ENCODE measurements at regions not wholly inside any gene's neighbourhood (a gene's known extent, or its start where the extent isn't known, plus 50 kb on each side); places are given as distances from the start of the nearest gene placed in this dataset.

DNA sequence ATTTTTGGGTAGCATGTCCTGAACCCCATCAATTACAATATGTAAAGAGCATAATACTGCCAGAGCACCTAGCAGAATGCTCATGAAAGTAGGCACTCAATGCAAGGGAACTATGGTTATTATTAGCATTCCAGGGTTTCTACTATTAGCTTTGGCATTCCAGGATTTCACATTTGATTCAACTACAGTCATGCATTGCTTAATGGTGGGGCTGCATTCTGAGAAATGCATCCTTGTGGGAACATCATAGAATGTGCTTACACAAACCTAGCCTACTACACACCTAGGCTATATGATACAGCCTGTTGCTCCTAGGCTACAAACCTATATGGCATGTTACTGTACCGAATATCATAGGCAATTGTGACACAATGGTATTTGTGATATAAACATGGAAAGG is 247.8 kb downstream of the CD83 start:
- DNase-seq (ENCODE audit: low read depth in 2 of 2): no peak

DNA sequence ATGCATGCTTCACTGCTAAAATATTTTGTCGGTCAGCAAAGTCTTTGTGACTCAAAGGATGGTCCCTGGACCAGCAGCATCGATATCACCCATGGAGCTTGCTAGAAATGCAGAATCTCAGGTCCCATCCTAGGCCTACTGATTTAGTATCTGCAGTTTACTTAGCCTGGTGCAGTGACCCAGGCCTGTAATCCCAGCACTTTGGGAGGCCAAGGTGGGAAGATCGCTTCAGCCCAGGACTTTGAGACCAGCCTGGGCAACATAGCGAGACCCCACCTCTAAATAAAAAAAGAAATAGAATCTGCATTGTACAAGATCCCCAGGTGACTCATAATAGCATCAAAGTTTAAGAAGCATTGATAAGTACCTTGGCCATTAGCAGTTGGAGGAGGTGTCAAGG is 248.7 kb downstream of the CD83 start:
- DNase-seq (ENCODE audit: low read depth in 2 of 2): no peak

DNA sequence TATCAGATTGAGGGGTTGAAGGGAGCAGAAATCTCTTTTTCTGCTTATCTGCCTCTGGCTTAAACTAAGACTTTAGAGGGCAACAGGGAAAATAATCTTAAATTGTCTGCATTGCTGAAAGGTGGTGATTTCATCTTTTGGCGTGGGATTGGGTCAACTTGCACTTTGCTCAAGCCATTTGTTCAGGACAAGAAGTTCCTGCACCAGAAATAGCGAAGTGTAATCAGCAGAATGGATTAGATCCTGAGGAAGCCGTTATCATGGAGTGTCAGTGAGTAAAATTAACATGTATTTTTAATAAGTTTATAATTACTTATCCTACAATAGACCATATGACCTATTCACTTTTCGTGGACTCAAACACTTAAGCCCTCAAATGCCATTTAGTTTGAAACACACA is 249.3 kb downstream of the CD83 start:
- no peak for DNase-seq (ENCODE audit: low read depth in 2 of 2)

DNA sequence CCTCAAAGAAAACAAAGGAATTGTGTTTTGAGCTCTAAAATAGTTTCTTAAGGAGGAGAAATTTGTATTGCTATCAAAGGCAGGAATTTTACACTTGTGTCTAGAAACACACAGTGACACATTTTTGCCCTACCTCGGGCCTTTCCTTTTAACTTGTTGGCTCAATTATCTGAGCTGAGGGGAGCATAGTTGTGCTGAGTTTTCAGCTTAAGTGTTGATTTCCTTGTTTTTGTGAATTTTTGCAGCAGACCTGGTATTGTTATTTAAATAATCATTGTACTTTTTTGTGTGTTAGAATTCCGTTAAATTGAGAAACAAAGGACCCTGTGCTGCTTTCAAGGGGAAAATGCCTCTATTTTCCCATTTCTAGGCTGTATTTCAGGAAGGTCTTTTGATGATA is 249.7 kb downstream of the CD83 start:
- no peak for DNase-seq (ENCODE audit: low read depth in 2 of 2)

DNA sequence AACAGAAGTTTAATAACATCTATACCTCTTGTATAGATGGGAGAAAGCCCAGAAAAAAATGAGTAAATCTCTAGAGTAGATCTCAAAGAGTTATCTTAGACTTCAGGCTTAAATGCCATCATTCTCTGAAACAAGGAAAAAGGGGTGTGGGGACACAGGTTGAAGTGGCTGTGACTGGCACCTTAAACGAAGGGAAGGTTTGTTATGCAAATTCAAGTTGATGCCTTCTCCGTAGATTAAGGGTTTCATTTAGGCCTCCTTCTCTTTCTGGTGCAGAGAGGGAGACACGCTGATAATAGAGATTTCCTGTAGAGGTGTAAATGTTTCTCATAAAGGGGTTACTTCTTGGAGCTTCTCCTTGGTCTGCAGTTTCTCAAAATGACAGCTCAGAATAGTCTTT is 252.1 kb downstream of the CD83 start:
- DNase-seq (ENCODE audit: low read depth in 2 of 2): no peak

DNA sequence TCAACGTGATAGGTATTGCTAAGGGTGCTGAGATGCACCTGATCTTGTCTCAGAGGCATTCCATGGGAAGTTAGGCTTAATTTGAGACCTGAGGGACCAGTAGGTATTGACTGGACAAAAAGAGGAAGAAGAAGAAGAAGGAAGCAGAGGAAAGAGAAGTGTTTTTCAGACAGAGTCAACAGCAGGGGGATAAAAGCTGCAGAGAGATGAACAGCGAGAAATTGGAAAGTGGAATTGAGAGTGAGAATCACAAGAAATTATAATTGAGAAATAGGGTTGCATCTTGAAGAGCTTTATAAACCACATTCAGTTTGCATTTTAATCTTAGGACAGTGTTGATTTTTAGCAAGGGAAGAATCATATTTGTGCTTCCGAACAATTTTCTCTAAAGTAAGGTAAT is 254.0 kb downstream of the CD83 start:
- no peak for DNase-seq (ENCODE audit: low read depth in 2 of 2)

DNA sequence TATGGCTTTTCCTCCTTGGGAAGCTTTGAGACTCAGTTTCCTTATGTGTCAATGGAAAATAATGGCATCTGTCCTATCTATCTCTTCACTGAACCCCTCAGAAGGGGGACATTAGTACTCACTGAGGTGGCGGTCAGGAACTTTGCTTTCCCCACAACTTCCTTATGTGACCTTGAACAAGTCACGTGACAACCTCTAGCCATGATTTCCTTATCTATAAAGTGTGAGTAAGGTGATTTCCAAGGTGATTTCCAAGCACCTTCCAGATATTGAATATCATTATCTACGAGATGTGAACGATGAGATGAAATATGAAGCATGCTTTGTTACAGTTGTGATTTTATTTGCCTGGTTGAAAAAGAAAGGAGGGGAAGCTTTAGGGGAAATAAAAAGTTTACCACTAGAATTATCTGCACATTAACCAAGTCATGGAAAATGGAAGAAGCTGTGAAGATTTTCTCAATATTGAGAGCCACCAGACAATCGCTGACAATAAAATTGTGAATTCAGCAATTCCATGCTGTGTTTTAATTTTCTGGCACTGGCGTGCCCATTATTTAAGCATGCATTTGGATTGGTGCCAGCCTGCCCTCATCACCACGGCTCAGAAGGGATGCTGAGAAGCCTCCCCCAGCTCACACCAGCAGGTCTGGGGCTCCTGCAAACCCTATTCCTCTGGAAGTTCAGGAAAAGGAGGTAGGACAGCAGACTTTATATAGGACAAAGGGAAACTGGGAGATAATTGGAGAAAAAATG is 255.3 kb downstream of the CD83 start:
- DNase-seq (ENCODE audit: low read depth in 2 of 2): no peak

DNA sequence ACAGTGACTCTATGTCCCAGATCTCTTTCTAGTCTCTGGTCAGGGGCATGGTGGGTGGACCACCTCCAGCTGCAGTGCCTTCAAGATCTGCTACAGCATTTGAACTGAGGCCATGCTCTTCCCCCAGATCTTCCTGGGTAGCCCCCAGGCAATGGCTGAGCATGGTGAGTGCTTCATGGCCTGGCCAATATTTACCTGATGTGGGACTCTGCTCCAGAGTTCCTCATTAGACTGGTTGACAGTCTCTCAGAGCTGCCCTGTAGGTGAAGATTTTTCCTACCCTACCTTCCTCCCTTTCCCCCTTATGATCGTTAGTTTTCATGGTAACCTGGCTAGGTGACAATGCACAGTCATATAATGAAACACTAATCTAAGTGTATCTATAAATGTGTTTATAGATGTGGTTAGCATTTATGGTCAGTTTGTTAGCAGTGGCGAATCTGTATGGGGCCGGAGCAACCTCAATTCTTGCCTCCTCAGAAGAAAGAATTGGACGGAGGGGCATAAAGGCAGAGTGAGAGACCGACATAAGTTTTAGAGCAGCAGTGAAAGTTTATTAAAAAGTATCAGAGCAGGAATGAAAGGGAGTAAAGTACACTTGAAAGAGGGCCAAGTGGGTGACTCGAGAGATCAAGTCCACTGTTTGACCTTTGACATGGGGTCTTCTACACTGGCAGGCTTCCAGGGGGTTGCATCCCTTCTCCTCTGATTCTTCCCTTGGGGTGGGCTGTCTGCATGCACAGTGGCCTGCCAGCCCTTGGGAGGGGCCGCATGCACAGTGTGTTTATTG is 256.3 kb downstream of the CD83 start:
- no peak for DNase-seq (ENCODE audit: low read depth in 2 of 2)

DNA sequence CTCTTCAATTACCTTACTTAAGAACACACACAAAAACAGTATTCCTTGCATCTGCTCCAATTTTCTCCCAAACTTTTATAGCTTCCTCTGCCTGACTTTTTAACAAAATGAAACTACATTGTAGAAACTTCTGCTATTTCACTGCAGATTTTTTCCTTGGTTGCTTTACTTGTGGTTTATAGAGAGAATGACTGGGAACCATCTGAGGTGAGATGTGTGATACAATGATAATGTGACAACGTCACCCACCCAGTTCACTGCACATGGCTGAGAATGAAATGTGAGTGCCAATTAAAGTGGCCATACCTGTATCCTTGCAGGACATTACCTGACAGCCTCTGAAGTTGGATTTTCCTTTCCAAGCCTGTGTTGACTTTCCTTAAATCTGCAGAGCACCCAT is 258.4 kb downstream of the CD83 start:
- DNase-seq (ENCODE audit: low read depth in 2 of 2): no peak

DNA sequence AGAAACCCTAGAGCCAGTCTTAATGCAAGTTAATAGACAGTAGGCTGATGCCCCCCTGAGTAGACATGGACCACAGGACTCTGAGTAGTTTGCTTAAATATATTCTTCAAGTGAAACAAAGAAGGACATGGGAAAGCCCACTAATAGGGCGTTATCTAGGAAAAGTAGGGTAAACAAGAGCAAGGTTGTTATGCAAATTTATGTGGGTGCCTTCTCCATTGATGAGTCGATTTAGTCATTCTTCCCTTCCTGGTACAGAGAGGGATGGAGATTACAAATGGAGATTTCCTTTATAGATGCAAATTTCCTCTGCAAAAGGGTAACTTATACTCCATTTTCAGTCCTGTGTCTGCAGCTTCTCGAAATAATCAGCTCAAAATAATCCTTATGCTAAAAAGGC is 262.0 kb downstream of the CD83 start:
- DNase-seq (ENCODE audit: low read depth in 2 of 2): no peak

DNA sequence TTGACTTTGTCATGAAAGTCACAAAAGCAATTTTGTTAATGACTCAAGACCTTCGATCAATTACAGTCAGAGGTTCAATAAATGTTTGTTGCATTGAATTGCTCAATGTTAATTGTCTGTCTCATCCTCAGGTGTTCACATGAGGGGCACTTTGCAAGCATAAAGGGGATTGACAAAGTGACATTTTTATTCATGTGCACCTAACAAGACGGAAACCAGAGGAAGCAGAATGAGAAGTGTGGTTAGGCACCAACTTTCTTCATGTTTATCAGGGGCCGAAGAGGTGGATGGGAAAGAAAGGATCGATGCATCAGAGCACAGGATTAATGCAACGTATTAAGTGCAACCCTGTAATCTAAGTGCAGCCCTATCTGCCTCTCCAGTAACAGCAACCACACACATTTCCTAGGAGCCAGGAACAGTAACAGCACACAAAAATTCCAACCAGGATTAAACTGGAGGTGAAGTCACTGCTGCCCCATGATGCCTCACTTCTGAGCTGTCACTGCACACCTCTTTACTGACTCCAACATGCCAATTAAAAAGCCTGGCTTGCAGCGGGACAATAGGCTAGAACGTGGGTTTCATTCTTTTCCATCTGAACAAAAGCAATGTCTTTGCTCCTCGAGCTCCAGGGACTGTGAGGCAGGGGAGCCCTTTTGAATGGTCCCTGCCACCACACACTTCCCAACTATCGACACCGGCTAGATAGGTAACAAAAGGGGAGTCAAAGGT is 262.7 kb downstream of the CD83 start:
- no peak for DNase-seq (ENCODE audit: low read depth in 2 of 2)

DNA sequence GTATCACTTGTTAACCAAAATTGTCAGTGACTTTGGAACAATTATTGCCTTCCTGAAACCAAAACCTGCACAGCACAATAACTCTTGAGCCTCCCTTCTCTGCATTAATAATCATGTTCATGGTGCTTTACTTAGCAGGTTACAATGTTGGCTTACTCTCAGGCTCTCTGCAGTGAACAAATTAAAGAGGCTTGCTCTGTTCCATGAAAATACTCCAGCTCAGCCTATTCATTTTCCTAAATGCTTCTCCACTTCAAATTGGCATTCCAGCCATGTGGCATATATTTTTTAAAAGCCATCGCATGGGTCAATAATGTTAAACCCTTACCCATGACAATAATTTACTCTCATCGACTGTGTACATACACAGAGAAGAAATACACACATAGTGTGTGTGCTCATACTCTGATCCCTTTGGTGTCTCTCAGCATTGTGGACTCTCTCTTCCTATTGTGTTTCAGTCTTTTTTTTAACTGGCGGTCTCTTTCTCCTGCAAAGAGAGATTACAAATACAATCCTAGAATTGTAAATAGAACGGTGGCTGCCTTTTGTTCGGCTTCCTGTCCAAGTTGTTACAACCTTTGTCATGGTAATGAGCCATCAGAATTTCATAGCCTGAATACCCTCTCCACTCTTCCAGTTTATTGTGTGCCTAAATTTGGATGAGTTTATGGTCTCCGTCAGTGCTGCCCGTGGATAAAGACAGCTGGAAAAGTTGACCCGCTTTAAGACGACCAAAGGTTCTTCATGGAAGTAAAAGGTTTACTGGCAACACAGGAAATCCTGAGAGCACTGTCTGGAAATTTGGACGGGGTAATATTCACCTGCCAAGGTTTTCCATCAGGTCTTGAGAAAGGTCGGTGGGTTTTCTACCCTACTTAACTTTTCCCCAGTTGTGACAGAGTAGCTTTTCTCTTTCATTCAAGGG is 263.6 kb downstream of the CD83 start:
- DNase-seq (ENCODE audit: low read depth in 2 of 2): no peak

DNA sequence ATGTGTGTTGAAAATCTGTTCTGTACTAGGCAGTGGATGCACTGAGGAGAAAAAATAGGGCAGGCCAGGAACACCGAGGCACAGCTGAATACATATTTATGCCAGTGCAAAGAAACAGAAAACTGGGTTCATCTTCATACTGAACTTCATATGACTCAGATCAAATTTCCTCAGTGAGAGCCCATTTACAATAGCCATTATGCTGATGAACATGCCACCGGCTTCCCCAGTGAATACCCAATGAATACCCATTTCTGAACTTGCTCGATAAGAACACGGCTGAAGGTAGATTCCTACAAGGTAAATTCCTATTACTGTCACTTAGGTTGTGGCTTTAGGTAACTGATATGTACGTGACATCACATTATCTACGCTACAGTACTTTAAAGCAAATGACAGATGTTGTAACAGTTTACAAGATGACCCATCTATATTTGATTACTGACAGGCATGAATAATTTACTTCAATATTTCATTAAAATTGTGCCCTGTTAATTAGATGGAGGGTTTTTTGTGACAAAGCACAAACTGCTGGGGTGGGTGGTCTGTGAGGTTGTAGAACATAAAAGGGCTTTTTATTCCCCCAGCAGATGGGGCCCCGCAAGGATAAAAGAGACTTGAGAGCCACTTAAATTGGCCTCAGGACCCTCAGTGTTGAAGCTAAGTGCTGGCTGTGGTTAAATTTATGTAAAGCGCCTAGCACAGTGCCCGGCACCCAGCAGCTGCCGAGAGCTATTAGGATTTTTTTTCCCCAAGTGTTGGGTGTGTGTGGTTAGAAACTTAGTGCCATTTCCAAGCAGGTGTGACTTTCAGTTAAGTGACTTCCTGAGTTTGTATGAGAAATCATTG is 264.5 kb downstream of the CD83 start:
- no peak for DNase-seq (ENCODE audit: low read depth in 2 of 2)

DNA sequence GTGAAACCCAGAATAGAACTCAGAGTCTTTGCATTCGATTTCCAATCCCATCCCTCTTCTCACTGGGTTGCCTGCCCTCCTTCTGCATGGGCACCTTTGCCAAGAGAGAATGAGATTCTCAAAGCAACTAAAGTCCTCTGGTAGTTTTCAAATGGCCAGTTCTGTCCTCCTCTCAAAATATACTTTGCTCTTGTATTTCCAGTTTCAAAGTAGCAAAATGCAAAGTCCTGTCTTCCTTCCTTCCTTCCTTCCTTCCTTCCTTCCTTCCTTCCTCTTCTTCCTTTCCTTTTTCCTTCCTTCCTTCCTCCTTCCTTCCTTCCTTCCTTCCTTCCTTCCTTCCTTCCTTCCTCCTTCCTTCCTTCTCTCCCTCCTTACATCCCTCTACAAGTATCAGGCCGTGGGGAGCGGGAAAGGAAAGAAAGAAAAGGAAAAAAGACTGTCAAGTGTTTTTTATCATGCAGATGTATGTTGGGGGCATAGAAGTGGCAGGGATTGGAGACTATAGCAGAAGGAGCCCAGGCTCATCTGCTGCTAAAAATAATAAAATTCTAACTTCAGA is 265.2 kb downstream of the CD83 start:
- no peak for DNase-seq (ENCODE audit: low read depth in 2 of 2)

DNA sequence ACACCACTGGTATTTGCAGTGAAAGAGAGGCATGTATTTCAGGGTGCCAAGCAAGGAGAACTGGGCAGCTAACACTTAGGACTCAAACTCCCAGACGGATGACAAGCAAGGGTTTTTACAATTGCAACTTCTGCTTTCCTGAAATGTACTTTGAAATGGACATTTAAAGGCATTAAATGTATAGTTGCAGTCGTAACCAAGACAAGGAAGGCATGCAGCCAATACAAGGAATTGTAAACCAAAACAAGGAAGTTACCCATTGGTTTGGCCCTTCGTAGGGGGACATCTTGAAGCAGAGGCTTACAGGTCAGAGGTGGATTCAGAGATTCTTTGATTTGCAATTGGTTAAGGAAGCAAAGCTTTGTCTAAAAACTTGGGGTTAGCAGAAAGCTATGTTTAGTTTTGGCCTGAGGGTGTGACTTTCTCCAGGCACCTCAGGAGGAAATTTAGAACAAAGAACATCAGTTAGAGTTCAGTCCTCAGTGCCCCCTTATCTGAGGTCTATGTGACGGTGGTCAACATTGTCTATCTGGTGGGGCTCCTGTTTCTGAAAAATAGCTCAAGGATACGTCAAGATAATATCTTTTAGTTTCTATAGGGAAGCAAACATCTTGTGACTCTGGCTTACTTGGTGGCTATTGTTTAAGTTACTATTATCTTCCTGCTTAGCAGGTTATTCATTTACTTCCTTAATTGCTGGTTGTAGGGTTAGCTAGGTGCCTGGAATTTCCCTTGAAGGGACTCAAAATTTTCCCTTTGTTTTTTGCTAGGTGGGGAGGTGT is 266.0 kb downstream of the CD83 start:
- DNase-seq (ENCODE audit: low read depth in 2 of 2): no peak

DNA sequence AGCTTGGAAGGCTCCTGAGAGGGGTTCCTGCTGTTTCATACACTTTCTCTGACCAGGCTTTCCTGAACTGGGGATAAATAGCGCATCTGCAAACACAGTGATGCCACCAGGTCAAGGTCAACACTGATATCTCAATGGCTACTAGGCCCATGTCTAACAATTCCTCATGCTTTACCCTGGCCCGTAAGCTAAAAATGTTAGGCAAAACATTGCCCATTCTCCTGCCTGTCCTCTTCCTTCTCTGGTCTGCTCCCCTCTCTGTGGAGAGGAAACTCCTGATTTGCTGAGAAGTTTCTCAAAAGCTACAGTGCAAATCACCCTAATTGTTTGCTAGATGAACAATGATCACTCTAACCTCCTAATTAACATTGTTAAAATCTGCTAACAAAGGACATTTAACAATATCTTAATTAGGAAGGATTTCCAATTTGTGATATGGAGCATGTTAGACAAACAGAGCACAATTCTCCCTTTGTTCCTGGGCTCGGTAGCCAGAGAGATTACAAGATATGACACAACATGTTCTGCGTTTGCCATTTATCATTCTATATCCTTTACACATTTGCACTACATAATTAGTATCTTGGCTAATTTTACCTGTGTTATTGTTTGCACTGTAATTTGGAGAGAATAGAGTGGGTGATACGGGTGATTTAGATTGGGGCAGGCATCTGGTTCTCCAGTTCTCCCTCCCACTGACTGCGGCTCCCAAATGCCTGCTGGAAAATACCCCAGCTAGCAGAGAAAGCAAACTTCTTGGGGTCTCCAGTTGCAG is 266.8 kb downstream of the CD83 start:
- no peak for DNase-seq (ENCODE audit: low read depth in 2 of 2)

DNA sequence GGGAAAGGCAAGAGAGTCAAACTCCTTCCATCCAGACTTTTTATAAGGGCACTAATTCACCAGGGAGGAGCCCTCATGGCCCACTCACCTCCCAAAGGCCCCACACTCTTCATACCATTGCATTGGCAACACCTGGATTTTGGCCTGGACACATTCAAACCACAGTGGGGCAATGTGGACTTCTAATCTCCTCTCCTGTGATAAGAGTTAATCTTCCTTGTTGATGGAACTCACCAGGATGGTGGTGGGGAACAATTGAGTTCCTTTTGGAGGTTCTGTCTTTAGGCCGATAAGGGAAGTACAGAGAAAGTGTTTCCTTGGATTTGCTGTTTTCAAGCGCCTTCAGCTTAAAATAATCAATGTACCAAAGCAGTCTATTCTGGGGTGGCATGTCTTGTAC is 268.7 kb downstream of the CD83 start:
- DNase-seq (ENCODE audit: low read depth in 2 of 2): no peak

DNA sequence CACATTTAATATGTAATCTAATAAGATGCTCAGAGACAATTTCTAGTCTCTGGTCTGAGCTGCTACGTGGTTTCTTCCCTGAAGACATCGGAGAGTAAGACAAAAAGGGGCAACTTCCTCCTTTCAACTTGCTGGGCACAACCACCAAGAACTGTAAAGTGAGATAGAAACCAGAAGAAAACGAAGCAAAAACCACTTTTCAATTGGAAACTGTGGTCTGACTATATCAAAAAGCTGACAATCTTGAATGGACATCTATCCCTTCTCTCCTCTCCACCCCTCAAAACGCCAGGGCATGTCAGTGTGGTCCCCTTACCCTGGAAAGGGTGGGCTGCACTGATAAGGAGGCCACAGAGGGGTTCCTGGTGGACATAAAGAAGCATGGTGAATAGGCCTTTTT is 269.1 kb downstream of the CD83 start:
- no peak for DNase-seq (ENCODE audit: low read depth in 2 of 2)

DNA sequence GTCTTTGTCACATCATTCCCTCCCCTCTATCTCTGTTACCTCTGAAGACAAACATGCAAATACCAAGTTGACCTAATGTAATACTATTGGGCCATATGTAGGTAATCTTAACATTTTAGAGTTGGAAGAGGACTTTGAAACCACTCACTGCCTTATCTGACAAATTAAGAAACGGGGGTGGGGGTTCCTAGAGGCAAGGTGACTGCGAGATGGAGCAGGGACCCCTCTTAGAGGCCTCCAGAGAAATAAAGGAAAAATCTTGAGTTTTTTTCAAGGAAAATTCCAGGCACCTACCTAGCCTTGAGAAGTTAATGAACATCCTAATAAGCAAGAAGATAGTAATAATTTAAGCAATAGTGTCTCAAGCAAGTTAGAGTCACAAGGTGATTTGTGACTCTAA is 270.8 kb downstream of the CD83 start:
- no peak for DNase-seq (ENCODE audit: low read depth in 2 of 2)

All from stimulated activated CD8-positive, alpha-beta memory T cell treated with anti-CD3 and anti-CD28 coated beads, Interleukin-2, amount 100 ng/mL, for 1 hour (primary cell).